H1 (cell line): ENCODE measurements at regions not wholly inside any gene's neighbourhood (a gene's known extent, or its start where the extent isn't known, plus 50 kb on each side); places are given as distances from the start of the nearest gene placed in this dataset.

Experiments
- CTCF ChIA-PET: fragments of 300-600 bp; sonication (Branson Sonifier 250); formaldehyde crosslinking; loops from one replicate; lab custom pipeline; 2021; ENCODE audit not compliant: partially characterized antibody; lab: Charles Lee
- POLR2A ChIA-PET: fragments of 300-600 bp; sonication (Branson Sonifier 250); formaldehyde crosslinking; loops from one replicate; lab custom pipeline; 2021; ENCODE audit warnings: inconsistent platforms; ENCODE audit not compliant: partially characterized antibody; lab: Charles Lee
- DNase-seq, 2 experiments: peaks; one replicate each; pipeline versions ENCODE4 v3.0.0 to v3.0.0-alpha.2; 2010 to 2022; ENCODE audit warnings: low spot score in 2 of 2, low read depth in 1 of 2, mixed read lengths in 1 of 2
- FAIRE-seq: peaks from 2 replicates; lab custom pipeline; 2011; peaks lifted over from hg19 to GRCh38; lab: Jason Lieb, UNC
- H2AFZ ChIP-seq: 2 replicates; pipeline ENCODE4 v1.8.1; 2012; ENCODE audit warnings: low read length, inconsistent platforms
- H2AK5ac ChIP-seq: 2 replicates; pipeline ENCODE4 v1.6.1; 2013; ENCODE audit warnings: low read depth, low read length
- H2BK120ac ChIP-seq: replicated peaks from 2 replicates; pipeline ENCODE3; 2013; ENCODE audit warnings: low read depth, low read length, inconsistent platforms
- H2BK12ac ChIP-seq: 2 replicates; pipeline ENCODE4 v1.6.1; 2013; ENCODE audit warnings: low read depth, low read length
- H2BK15ac ChIP-seq: 2 replicates; pipeline ENCODE4 v1.6.1; 2013; ENCODE audit warnings: low read length
- H2BK20ac ChIP-seq: 2 replicates; pipeline ENCODE4 v1.6.1; 2013; ENCODE audit warnings: low read length
- H2BK5ac ChIP-seq: 2 replicates; pipeline ENCODE4 v1.6.1; 2013; ENCODE audit warnings: low read depth, low read length
- H3K14ac ChIP-seq: 2 replicates; pipeline ENCODE4 v1.6.1; 2013; ENCODE audit warnings: inconsistent platforms; ENCODE audit not compliant: insufficient read length
- H3K18ac ChIP-seq: 2 replicates; pipeline ENCODE4 v1.6.1; 2013; ENCODE audit warnings: low read length; ENCODE audit errors: extremely low read depth
- H3K23ac ChIP-seq: 2 replicates; pipeline ENCODE4 v1.6.1; 2013; ENCODE audit warnings: inconsistent platforms; ENCODE audit not compliant: insufficient read length
- H3K23me2 ChIP-seq: 2 replicates; pipeline ENCODE4 v1.6.1; 2013; ENCODE audit warnings: low read depth, low read length
- H3K27ac ChIP-seq: 2 replicates; pipeline ENCODE4 v1.6.1; 2011; ENCODE audit warnings: low read depth, low read length, inconsistent platforms
- H3K27me3 ChIP-seq, 4 experiments: replicated peaks in 1 of 4; 1 replicate in 1 of 4; 2 replicates in 3 of 4; pipeline versions ENCODE4 v1.6.1 to v1.8.1; 2011 to 2013; ENCODE audit warnings: low read length in 3 of 4, mild to moderate bottlenecking in 3 of 4, inconsistent platforms in 2 of 4, mixed read lengths in 2 of 4, moderate library complexity in 1 of 4; ENCODE audit not compliant: control insufficient read depth in 3 of 4, insufficient read depth in 3 of 4; ENCODE audit errors: extremely low read depth in 1 of 4
- H3K36me3 ChIP-seq, 4 experiments: 2 replicates each; pipeline versions ENCODE4 v1.6.1 to v1.8.1; 2011 to 2013; ENCODE audit warnings: mild to moderate bottlenecking in 4 of 4, low read length in 3 of 4, moderate library complexity in 2 of 4, control low read depth in 1 of 4, inconsistent platforms in 1 of 4; ENCODE audit not compliant: insufficient read depth in 4 of 4, control insufficient read depth in 2 of 4
- H3K4ac ChIP-seq: replicated peaks from 2 replicates; pipeline ENCODE3; 2013; ENCODE audit warnings: low read length, low read depth, mixed read lengths, inconsistent platforms; ENCODE audit not compliant: insufficient read length
- H3K4me1 ChIP-seq, 4 experiments: replicated peaks in 1 of 4; 1 replicate in 1 of 4; 2 replicates in 3 of 4; pipeline versions ENCODE4 v1.6.1 to v1.8.1; 2011 to 2013; ENCODE audit warnings: low read length in 3 of 4, inconsistent platforms in 2 of 4, mixed read lengths in 1 of 4; ENCODE audit not compliant: insufficient read depth in 4 of 4, control insufficient read depth in 3 of 4
- H3K4me2 ChIP-seq, 2 experiments: 2 replicates each; pipeline versions ENCODE4 v1.6.1 to v1.8.1; 2011 to 2013; ENCODE audit warnings: low read depth in 2 of 2, low read length in 2 of 2, control low read depth in 1 of 2, inconsistent platforms in 1 of 2, mild to moderate bottlenecking in 1 of 2; ENCODE audit not compliant: insufficient read depth in 1 of 2
- H3K4me3 ChIP-seq, 4 experiments: fragments of 200-600, 300-600 bp in 1 of 4; sonication (generic), shearing (Covaris generic), sonication (Bioruptor Twin) in 1 of 4; 2 replicates each; pipeline versions ENCODE4 v1.5.1 to v1.8.1; 2011 to 2016; ENCODE audit warnings: low read length in 4 of 4, low read depth in 3 of 4, control low read depth in 2 of 4, inconsistent platforms in 2 of 4, mild to moderate bottlenecking in 2 of 4, mixed read lengths in 1 of 4, moderate library complexity in 1 of 4; ENCODE audit not compliant: insufficient read depth in 2 of 4; ENCODE audit errors: extremely low read depth in 1 of 4
- H3K56ac ChIP-seq: replicated peaks from 2 replicates; pipeline ENCODE3; 2013; ENCODE audit warnings: low read depth, mild to moderate bottlenecking, mixed read lengths, low read length, inconsistent platforms; ENCODE audit not compliant: insufficient read length
- H3K79me1 ChIP-seq: 2 replicates; pipeline ENCODE4 v1.6.1; 2013; ENCODE audit warnings: low read depth, low read length, control low read depth
- H3K79me2 ChIP-seq, 2 experiments: 2 replicates each; pipeline versions ENCODE4 v1.6.1 to v1.8.1; 2012 to 2013; ENCODE audit warnings: low read length in 2 of 2, mild to moderate bottlenecking in 2 of 2, inconsistent platforms in 1 of 2; ENCODE audit not compliant: insufficient read depth in 2 of 2, control insufficient read depth in 1 of 2
- H3K9ac ChIP-seq, 4 experiments: replicated peaks in 1 of 4; 1 replicate in 1 of 4; 2 replicates in 3 of 4; pipeline versions ENCODE4 v1.6.1 to v1.8.1; 2011 to 2013; ENCODE audit warnings: low read depth in 3 of 4, low read length in 3 of 4, control low read depth in 2 of 4, mild to moderate bottlenecking in 2 of 4, moderate library complexity in 2 of 4, inconsistent platforms in 1 of 4; ENCODE audit errors: extremely low read depth in 1 of 4
- H3K9me3 ChIP-seq, 2 experiments: 2 replicates each; pipeline versions ENCODE4 v1.6.1 to v1.8.1; 2012 to 2013; ENCODE audit warnings: mild to moderate bottlenecking in 2 of 2, moderate library complexity in 2 of 2, control low read depth in 1 of 2, inconsistent platforms in 1 of 2, low read depth in 1 of 2, low read length in 1 of 2, mixed read lengths in 1 of 2; ENCODE audit not compliant: insufficient read depth in 2 of 2
- H4K20me1 ChIP-seq, 2 experiments: replicated peaks in 1 of 2; 2 replicates each; pipeline versions ENCODE3 to v1.8.1; 2011 to 2013; ENCODE audit warnings: inconsistent platforms in 2 of 2, low read length in 2 of 2, mild to moderate bottlenecking in 1 of 2; ENCODE audit not compliant: insufficient read depth in 2 of 2, control insufficient read depth in 1 of 2
- H4K5ac ChIP-seq: 2 replicates; pipeline ENCODE4 v1.6.1; 2013; ENCODE audit warnings: low read length, low read depth, mixed read lengths, inconsistent platforms; ENCODE audit not compliant: insufficient read length
- H4K8ac ChIP-seq: 2 replicates; pipeline ENCODE4 v1.8.0; 2013; ENCODE audit warnings: mild to moderate bottlenecking, moderate library complexity, low read length, inconsistent platforms; ENCODE audit not compliant: insufficient read depth; ENCODE audit errors: extremely low read depth
- H4K91ac ChIP-seq: replicated peaks from 2 replicates; pipeline ENCODE3; 2013; ENCODE audit warnings: low read length, mixed read lengths, inconsistent platforms; ENCODE audit not compliant: insufficient read length
- ATF2 ChIP-seq: IDR thresholded peaks from 2 replicates; pipeline ENCODE4 v1.6.1; 2012; ENCODE audit warnings: low read length, inconsistent platforms
- ATF3 ChIP-seq: IDR thresholded peaks from 2 replicates; pipeline ENCODE4 v1.6.1; 2011; ENCODE audit warnings: low read depth, mild to moderate bottlenecking, low read length; ENCODE audit not compliant: insufficient read depth
- BCL11A ChIP-seq, 2 experiments: IDR thresholded peaks; one replicate each; pipeline ENCODE4 v1.6.1; 2011; ENCODE audit warnings: low read depth in 2 of 2, low read length in 2 of 2, mild to moderate bottlenecking in 2 of 2
- CTBP2 ChIP-seq: IDR thresholded peaks from 2 replicates; pipeline ENCODE4 v1.7.0; 2011; ENCODE audit warnings: borderline replicate concordance, mild to moderate bottlenecking, moderate library complexity, mixed read lengths, low read length; ENCODE audit not compliant: insufficient read depth, insufficient read length
- EGR1 ChIP-seq: IDR thresholded peaks from 2 replicates; pipeline ENCODE4 v1.6.1; 2011; ENCODE audit warnings: low read depth, low read length, borderline replicate concordance
- RFX5 ChIP-seq: IDR thresholded peaks from 2 replicates; pipeline ENCODE4 v1.6.1; 2011; ENCODE audit warnings: low read depth, low read length, improper control_type of control experiment, borderline replicate concordance
- RXRA ChIP-seq: IDR thresholded peaks from 2 replicates; pipeline ENCODE4 v1.6.1; 2011; ENCODE audit warnings: low read depth, mild to moderate bottlenecking, low read length, moderate library complexity; ENCODE audit not compliant: insufficient read depth
- SUZ12 ChIP-seq: fragments of 200-600 bp; sonication (generic); IDR thresholded peaks from 2 replicates; pipeline ENCODE4 v1.6.1; 2012; ENCODE audit warnings: mild to moderate bottlenecking, inconsistent platforms, low read length, moderate library complexity, mixed read lengths
- TAF7 ChIP-seq: optimal IDR thresholded peaks from 2 replicates; pipeline ENCODE3; 2011; ENCODE audit warnings: low read depth, mild to moderate bottlenecking, inconsistent platforms, low read length, moderate library complexity, borderline replicate concordance
- YY1 ChIP-seq: IDR thresholded peaks from 2 replicates; pipeline ENCODE4 v1.6.1; 2011; ENCODE audit warnings: low read depth, mild to moderate bottlenecking, low read length
- WGBS, 2 experiments: shearing (Covaris generic) in 1 of 2; methylation state at CpG; one replicate each; pipeline versions ENCODE4 v1.1.6 to v1.1.7; 2013 to 2015; ENCODE audit warnings: low lambda C conversion rate in 2 of 2, mixed read lengths in 2 of 2, inconsistent platforms in 1 of 2, low coverage in 1 of 2, missing lambda C conversion rate in 1 of 2; ENCODE audit not compliant: insufficient replicate concordance in 2 of 2, insufficient coverage in 1 of 2, insufficient read length in 1 of 2; ENCODE audit errors: extremely low coverage in 1 of 2, missing lambda C conversion rate in 1 of 2; 5-methylcytosine and 5-hydroxymethylcytosine counted together

DNA sequence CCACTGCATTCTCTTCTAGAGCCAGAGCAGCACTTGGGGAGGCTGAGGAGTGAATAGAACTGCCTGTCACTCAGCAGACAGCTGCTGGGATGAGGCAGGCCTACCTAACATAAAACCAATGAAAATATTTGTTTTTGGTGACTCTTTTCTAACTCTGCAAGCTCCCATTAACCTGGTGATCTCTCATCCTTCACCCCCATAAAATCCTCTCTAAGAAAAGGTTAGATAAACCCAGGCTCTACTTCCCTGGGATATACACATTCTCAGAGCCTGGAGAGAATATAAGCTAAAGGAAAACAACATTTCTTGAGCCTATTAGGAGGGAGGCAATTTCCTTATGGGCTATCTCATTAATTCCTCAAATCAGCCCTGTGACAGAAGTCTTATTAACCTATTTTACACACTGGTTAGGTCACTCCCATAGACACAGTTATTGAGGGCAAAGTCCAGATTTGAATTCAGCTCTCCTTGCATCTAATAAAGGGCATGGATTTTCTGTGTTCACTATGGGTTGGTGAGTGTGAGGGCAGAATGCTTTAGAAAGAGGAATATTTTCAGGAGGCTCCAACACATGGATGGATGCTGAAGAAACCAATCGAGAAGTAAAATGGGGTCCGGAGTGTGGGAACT lies 492.9 kb downstream of the CCDC171 start:
- no peak overlapping the region for H3K4me3 ChIP-seq
- H2AK5ac ChIP-seq, result no peak overlapping the region
- ChIA-PET POLR2A (no interaction called here), CTCF (interaction anchor here (1.0 to 1.6 kb wide), 3 partner anchors 12 to 88 kb away, joined by 3 to 5 read pairs (median 5); no protein-coding TSS in a partner anchor)
- no peaks in the 10 kb centered on the region for H3K79me2 ChIP-seq
- H3K56ac ChIP-seq, result no peak overlapping the region
- no peak overlapping the region for H3K14ac ChIP-seq
- no peak overlapping the region for H2BK120ac ChIP-seq
- no peak overlapping the region for H2BK15ac ChIP-seq
- peaks cover 0 to 5% (median 0%) of the 10 kb centered on the region in 4 experiments; a peak in 1 of 7 replicates for H3K4me1 ChIP-seq
- H3K79me1 ChIP-seq, result no peaks in the 10 kb centered on the region
- DNase-seq, result no peak
- H3K27me3 ChIP-seq, result peaks cover 0 to 1% (median 0%) of the 10 kb centered on the region in 4 experiments; a peak in 1 of 7 replicates
- H4K20me1 ChIP-seq, result no peaks in the 10 kb centered on the region
- H4K91ac ChIP-seq, result no peak overlapping the region
- H2AFZ ChIP-seq, result no peak overlapping the region
- no peaks in the 10 kb centered on the region for H3K9me3 ChIP-seq
- FAIRE-seq, result no peak
- no peak overlapping the region for H3K27ac ChIP-seq
- H2BK12ac ChIP-seq, result no peak overlapping the region
- WGBS, 2 experiments, result 90% methylated on average over 2 of the region's 2 CpGs; no CpG with 5 or more reads in 1 of the 2 experiments
- H3K9ac ChIP-seq, result no peak overlapping the region
- H3K36me3 ChIP-seq, result no peaks in the 10 kb centered on the region
- no peak overlapping the region for H3K23ac ChIP-seq
- H4K5ac ChIP-seq, result no peak overlapping the region
- no peak overlapping the region for H4K8ac ChIP-seq
- H3K4ac ChIP-seq, result no peak overlapping the region
- H3K23me2 ChIP-seq, result no peaks in the 10 kb centered on the region
- no peak overlapping the region for H3K4me2 ChIP-seq
- H2BK20ac ChIP-seq, result no peak overlapping the region
- H2BK5ac ChIP-seq, result no peak overlapping the region
- H3K18ac ChIP-seq, result no peak overlapping the region
- no peak for TF ChIP-seq YY1
- no peak for TF ChIP-seq BCL11A (IDR thresholded peaks at IDR 0.05; ENCODE audit: low read depth in 2 of 2, low read length in 2 of 2)
- no peak for TF ChIP-seq SUZ12
- no peak for TF ChIP-seq EGR1
- TF ChIP-seq TAF7, result no peak
- no peak for TF ChIP-seq CTBP2
- TF ChIP-seq RXRA, result no peak
- TF ChIP-seq ATF2, result no peak
- no peak for TF ChIP-seq ATF3
- TF ChIP-seq RFX5, result no peak
